Stimulated activated CD4-positive, alpha-beta T cell treated with anti-CD3 and anti-CD28 coated beads, Interleukin-15, amount 100 ng/mL, for 24 hours (primary cell): ENCODE measurements at regions not wholly inside any gene's neighbourhood (a gene's known extent, or its start where the extent isn't known, plus 50 kb on each side); places are given as distances from the start of the nearest gene placed in this dataset.

ENCODE experiments used
- DNase-seq: peaks from one replicate; pipeline ENCODE4 v3.0.0-alpha.2; 2020

DNA sequence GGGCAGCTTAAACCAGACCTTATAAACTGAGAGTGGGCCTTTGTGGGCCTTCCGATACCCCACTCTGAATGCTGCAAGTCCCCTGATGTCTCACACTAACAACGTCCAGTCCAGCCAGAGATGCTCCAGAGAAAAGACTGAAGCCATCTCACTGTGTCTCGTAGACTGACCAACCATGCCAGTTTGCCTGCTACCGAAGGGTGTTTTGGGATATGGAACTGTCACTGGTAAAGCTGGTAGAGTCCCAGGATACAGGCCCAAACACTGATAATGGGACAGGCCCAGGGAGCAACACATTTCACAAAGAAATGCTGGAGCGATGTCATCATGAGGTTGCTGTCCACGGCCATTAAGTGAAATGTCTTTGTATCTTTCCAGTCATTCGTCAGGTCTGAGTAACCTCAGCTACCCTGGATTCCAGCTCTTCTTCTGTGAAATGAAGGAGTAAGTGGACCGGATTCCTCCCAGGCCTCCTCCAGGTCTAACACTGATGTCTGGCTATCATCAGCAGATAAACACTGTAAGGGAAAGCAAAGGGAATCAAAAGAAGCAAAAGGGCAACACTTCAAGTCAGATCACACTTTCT, 81.6 kb downstream of the SLC5A7 start:
- no peak for DNase-seq

DNA sequence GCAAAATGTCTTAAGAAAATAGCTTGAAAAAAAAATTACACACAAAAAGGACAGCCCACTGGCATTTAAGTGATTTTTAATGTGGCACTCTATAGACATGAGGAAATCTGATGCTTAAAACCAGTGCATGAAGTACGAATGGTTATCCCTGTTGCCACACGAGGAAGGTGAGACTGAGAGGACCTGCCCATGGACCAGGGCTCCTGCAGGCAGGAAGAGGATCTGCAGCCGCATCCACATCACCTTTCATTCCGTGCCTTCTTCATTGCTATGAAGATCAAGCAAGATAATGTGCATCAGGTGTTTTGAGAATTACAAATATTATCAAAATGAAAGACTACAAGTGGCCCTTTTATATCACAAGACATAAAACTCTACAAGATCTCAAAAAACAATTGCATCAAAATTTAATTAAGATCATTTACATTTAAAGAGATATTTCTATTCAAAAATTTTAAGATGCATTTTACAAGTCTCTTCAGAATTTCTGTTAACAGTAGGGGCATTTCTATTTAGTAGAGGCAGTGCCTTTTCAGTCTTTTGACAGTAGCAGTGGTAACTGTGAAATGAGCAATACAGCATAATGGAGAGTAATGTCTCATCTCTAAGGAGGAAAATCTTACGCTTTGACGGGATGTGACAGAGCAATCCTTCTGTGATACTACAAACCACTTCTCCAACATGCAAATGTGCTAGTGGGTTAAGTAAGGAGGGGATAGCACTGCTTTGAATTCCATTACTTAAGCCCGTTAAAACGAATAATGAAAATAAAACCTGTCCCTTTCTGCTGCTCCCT, 83.4 kb downstream of the SLC5A7 start:
- no peak for DNase-seq

DNA sequence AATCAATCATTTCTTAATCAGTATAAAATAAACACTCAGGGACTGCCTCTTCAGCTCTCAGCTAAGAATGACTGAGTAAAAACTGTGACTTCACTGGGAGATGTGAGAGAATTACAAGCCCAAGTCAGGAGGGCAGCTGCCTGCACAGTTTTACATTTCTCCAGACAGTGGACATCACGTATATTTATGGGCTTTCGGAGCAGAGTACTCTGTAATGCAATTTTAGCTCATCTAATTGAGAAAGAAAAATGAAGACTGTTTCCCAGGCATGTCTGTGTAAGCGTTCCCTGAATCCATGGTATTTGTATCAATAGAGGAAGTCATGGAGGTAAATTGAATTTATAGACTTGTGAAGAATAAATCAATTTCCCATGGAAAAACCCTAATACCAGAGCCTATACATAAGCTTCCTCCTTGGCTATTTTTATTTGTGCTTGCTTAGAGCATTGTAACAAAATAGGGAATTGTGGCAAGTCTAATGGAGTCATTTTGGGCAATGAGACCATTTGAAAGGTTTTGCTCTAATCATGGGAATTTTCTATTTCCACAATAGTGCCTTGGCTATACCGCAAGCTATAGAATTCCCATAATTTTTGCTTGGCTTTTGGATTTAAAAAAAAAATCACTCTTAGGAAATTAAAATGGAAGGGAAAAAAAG, 87.2 kb downstream of the SLC5A7 start:
- DNase-seq, result no peak

DNA sequence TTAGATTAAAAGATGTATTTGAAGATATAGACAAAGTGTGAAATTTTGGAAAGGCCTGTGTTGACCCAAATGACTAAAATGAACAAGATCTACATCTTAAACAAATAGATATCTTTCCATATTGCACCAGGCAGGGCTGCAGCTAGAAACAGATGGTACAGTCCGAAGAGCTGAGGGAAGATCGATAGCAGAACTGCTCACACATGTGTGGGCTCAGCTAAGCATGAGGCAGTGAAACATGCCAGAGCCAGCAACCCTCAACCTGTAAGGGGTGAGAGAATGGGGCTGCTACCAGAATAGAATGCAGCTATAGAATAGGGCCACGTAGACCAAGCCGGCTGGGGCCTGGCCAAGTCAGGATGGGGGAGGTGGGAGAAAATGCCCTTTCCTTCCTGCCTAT, 87.8 kb downstream of the SLC5A7 start:
- DNase-seq, result no peak

DNA sequence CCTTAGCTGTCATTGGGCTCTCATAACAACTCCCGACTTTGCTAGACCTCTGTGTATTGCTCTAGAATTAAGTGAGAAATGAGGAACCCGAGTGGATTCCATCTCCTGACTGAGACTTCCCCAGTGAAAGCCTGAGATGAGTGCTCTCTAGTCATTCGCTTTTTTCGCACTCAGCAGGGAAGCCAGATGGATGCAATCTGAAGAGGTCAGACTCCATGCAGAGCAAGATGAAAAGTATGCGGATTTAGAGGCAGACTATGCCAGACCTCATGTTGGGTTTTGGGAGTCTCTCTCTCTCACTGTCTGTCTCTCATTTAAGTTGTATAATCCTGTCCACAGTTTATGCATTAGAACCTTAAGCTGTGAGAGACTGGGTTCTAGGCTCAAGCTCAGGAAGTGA, 88.6 kb downstream of the SLC5A7 start:
- no peak for DNase-seq

DNA sequence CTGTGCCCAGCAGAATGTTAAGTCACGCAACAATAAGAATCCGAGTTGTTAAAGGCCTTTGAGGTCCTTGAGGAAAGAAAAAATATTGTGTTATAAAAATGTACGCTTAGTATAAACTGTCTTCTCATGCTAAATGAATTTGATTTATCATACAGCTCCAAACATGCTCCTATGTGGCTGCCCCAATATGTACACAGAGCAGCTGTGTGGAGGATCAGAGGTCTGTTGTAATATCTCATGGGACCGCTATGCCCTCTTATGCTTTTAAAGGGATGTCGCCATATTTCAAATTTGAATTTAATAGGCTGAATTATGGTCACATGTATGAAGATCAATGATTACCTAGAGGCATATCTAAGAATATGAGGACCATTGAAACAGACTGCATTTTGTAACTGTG, 90.2 kb downstream of the SLC5A7 start:
- DNase-seq, result no peak

DNA sequence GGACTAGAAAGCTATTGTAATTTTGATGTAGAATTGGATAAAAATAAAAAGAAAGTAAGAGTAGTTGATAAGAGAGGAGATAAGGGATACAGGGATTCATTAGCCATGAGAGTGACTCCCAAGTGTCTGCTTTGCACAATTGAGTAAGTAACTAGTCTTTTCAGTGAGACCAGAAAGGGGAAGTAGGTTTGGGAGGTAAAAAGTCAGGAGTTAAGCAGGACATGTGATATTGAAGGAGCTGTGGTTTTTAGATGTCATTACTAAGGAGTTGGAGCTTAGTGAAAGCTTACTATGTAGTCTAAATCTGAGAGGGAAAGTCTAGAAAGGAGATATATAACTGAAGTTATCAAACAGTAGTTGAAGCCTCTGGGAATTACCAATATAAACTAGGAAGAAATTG, 93.4 kb downstream of the SLC5A7 start:
- DNase-seq, result no peak

DNA sequence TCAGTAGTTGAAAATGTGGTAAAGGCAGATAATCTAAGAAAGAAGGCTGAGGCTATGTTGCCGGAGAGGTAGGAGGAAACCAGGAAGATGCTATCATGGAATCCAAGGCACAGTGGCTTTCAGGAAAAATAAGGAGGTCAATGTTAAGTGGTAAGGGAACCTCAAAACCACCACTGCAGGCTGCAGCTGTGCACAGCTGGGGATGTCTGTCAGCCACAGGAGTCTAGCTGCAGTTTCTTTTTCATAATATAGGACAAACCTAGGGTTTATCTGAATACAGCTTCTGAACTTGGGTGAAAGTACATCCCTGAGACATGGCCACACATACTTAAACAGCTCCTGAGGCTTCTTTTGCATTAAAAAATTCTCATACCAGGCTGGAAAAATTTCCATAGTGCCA, 93.9 kb downstream of the SLC5A7 start:
- DNase-seq, result no peak

DNA sequence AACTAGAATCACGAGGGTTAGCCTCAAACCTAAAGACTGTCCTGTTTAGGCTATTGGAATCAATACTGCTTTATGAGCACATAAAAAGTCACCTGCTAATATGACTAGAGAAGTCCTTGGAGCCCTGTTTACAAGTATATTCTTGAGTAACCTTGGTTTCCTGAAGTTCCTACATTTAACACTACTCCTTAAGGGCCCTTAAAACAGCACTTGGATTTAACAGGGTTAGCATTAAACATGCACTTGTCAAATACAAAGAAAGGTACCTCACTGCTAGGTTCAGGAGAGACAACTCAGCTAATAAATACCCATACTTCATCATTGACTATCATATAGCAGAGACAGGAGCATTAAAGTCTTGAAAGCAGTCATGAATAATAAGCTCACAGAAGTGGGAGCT, 96.7 kb downstream of the SLC5A7 start:
- no peak for DNase-seq

DNA sequence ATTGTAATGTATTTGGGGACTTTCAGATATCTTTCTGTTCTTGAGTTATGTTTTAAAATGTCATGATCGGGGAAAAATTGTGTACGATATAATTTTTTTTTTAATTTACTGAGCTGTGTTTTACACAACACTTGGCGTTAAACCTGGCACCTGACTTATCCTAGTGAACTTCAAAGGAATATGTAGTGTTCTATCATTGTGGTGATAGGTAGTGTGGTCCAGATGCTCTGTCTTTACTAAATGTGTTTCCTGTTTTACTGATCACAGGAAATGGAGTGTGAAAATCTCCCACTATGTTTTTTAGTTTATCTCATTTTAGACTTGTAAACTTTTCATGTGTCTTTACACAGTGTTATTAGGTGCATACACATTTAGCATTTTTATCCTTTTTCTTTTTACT, 98.0 kb downstream of the SLC5A7 start:
- no peak for DNase-seq

DNA sequence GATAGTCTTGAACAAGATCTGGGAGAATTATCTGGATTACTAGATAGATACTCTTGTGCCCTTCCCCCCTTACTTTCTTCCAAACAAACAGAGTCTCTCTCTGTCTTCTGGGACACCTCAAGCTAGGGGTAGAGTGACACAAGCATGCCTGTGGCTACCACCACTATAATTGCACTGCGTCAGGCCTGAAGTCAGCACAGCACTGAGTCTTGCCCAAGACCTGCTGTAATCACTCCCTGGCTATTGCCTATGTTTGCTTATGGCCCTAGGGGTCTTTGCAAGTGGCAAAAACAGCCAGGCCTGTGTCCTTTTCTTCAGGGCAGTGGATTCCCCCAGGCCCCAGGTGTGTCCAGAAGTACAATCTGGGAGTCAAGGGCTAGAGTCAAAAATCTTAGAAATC, 106.6 kb downstream of the SLC5A7 start:
- DNase-seq, result no peak

DNA sequence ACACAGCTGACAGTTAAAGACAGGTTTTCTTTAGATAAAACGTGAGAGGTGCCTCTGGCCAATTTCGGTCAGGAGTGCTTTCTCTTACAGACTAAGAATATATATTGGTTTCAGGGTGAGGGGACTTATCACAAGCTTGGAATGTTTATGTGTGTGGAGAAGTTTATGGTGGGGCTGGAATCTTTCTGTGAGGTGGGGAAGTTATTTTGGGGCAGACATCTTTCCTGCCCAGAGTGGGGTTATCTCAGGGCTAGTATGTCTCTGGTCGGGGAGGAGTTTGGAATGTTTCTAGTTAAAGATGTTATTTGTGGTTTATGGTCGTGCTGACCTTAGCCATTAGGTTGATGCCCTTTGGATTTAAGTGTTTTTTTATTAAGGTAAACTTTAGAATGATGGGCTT, 115.2 kb downstream of the SLC5A7 start:
- no peak for DNase-seq

DNA sequence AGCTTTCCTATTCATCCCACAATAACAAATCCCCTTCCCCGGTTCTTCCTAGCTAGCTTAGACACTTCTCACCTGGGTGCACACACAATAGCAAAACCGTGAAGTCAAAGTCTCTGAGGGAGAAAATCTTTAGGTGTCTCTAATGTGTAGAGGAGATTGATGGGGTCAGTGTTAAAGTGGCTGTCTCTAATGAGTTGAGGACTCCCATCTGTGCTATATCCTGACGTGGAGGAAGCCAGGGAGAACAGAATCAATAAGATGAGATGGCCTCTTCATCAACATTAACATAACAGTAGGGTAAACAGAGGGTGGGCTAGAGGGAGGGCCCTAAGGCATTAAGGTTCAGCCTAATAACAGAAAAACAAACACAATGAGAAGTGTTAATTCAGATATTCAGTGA, 120.4 kb downstream of the SLC5A7 start:
- DNase-seq, result no peak

DNA sequence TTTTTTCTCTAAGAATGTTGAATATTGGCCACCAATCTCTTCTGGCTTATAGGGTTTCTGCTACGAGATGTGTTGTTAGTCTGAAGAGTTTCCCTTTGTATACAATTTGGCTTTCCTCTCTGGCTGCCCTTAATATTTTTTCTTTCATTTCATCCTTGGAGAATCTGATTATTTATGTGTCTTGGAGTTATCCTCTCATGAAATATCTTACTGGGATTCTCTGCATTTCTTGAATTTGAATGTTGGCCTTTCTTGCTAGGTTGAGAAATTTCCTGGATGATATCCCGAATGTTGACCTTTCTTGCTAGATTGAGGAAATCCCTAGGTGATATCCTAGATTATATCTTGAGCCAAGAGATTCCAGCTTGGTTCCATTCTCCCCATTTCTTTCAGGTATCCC, 125.6 kb downstream of the SLC5A7 start:
- DNase-seq, result no peak

DNA sequence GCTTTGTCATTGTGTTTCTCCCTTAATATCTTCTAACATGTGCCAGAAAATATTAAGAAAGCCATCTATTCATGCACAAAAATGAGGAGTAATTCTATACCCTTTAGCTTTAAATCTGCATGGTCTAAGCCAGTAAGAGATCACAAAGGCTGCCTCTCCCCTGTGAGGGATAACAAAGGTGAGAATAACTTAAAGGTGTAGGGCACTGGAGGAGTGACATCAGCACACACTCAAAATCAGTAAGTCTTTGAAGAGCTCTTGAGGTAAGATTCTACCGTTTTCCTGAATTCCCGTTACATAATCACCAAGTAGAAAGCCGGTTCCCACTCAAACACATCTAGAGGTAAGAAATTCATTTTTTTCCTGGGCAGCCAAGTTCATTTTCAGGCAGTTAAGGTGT, 123.9 kb upstream of the SULT1C3 start:
- DNase-seq, result no peak

DNA sequence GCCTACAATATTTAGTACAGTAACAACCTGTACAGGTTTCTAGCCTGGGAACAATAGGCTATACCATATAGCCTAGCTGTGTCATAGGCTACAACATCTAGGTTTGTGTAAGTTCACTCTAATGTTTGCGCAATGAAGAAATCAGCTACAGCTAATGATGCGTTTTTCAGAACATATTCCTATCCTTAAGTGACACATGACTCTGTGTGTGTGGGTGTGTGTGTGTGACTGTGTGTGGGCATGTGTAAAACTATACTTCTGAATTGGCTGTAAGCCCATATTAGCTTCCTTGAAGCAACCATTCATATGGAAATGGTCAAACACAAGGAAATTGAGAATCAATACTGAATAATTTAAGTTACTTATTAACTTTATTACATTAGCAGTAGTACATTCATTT, 120.8 kb upstream of the SULT1C3 start:
- DNase-seq, result no peak

DNA sequence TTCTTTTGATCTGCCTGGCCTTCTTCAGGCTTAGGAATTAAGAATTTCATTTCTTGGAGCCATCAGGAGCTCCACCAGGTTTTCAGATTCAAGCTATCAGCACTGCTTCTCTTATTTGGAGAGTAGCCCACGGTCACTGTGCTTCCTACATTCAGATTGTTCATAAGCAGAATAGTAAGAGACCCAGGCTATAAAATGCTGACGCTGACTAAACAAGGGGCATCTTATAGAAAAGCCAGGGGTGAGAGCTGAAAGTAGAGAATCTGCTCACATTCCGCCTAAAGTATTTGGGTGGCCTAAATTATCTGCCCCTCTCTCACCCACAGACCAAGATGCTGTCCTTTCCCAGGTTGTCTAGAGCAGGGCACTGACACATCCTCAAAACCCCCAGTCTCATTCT, 120.3 kb upstream of the SULT1C3 start:
- no peak for DNase-seq

DNA sequence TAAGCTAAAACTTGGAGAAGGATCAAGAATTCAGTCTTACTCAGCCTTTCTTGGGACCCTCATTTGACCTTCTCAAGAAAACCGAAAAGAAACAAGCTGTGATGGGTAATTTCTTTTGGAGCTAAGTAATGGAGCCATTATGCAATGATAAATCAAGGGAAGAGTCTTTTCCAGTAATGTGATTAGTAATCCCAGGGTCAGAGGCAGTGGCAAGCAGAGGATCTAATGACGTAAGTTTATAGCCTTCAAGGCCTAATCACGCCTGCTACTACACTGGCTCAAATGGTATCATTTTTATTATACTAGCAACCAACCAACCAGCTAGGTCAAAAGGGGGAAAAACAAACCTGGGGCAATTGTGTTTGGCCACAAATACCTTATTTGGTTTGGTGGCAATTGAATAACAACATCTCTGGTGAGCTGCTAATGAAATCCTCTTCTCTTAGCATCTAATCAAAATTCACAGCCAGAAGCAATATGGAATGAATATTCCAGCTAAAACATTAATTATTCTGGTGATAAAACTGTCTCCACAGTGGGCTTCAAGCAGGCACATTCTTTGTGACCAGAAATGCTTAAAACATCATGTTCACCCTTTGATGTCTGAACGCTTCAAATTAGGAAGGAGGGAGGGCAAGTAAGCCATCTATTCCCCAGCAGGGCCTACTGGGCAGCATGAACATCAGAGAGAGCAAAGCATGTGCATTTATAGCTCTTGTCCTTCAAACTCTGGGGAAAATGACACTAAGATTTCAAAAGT, 114.9 kb upstream of the SULT1C3 start:
- no peak for DNase-seq

DNA sequence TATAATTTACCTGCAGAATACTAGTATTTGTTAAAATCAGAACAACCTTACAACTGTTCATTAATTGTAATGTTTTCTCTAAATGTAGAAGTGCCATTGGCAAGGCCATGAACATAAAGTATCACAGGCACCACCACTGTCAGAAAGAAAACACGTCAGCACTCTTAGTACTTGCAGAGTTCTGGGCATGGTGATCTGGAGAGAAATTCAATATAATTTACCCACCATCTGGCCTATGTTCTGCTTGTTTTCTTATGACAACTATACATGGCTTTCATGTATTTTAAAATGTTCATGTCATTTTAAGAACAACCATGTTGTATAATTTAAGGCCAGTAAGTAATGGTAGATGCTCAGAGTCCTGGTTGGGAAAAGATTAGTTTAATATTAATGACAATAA, 114.2 kb upstream of the SULT1C3 start:
- no peak for DNase-seq

DNA sequence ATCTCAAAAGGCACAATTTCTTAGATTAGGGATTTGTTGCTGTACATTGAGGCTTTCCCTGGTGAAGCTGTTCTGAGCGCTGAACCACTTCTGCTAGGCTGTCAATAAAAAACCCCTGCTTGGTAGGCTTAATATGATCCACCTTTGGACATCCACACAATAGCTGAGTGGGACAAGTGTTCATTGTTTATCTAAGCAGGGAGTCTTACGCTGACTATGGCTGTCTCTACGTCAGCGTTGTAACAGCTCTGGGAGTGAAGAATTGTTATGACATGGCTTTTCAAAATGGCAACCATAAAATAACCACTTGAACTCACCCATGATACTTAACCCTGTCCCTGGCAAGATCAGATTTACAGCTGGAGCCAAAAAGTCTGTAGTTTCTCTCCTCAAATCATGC, 111.5 kb upstream of the SULT1C3 start:
- no peak for DNase-seq

DNA sequence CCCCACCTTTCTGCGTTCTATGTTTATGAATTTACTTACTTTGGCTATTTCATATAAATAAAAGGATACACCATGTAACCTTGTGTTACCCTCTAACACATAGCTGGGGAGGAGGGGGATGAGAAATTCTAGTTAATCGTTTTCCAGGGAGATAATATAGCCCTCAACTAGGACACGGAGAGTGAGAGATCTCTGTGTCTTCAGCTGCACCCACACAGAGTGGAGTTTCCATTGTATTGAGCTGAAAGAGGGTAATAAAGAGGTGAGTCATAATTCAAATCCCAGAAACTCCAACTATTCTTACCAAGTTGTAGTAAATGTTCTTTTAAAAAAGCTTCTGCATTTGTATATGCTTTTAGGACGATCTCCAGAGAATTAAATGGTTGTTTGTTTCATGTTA, 110.1 kb upstream of the SULT1C3 start:
- no peak for DNase-seq

DNA sequence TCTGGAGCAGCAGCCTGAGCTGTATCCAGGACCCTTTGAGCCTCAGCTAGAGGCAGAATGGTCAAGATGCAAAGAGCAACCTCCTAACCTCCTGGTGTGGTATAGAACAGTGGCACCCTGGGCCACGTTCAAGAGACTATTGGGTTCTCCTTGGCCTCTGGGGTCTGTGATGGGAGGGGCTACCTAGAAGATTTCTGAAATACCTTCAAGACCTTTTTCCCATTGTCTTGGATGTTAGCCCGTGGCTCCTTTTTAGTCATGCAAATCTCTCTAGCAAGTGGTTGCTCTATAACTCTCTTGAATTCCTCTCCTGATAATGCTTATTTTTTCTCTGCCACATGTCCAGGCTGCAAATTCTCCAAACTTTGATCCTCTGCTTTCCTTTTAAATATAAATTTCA, 106.3 kb upstream of the SULT1C3 start:
- DNase-seq, result no peak

DNA sequence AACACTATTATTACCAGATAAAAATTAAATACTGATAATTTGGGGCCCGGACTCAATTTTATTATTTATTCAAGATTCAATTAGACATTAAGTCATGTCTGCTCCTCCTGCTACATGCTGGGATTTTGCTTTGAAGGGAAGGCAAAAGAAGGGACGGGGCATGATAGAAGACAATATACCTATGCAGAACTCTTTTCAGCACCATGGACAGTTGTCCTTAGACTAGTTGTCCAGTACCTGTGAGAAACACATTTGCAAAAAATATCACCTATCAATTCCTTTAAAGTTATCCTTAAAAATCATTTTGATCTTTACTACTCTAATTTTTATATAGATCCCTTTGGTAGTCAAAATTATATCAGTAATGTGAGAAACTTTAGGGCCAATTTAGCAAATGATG, 100.2 kb upstream of the SULT1C3 start:
- no peak for DNase-seq
